ENCODE measurements at regions not wholly inside any gene's neighbourhood (a gene's known extent, or its start where the extent isn't known, plus 50 kb on each side); places are given as distances from the start of the nearest gene placed in this dataset.
A peak's percentile ranks its signal among the peaks of the same experiment; 100 is the strongest.

GRCh38 chr18:54737986-54738385 lies 90.3 kb upstream of the RAB27B start:
- Histone ChIP-seq H3K4me3 (no peak overlapping the region), H3K27ac (ENCODE audit: low read depth in 1 of 2, low read length in 1 of 2) (no peak overlapping the region), H3K4me1 (ENCODE audit: control insufficient read depth in 5 of 5, insufficient read depth in 5 of 5, low read length in 5 of 5) (peaks cover 0 to 16% (median under 1%) of the 10 kb centered on the region in 5 donors), H3K27me3 (ENCODE audit: control insufficient read depth in 3 of 3, insufficient read depth in 3 of 3, low read length in 2 of 3) (no peaks in the 10 kb centered on the region), H3K9ac (ENCODE audit: insufficient read depth in 1 of 2, low read length in 2 of 2) (no peak overlapping the region), H3K9me3 (ENCODE audit: control insufficient read depth in 4 of 4, insufficient read depth in 3 of 4, low read length in 3 of 4) (no peaks in the 10 kb centered on the region), H3K36me3 (ENCODE audit: control insufficient read depth in 4 of 4, insufficient read depth in 4 of 4, low read length in 4 of 4) (no peaks in the 10 kb centered on the region)
- no peak for TF ChIP-seq CTCF (IDR thresholded peaks at IDR 0.05; ENCODE audit: control extremely low read depth, extremely low read depth)
- DNase-seq: no peak
- WGBS, 2 donors: 78 to 92% methylated on average over 3 of the region's 3 CpGs
- ATAC-seq (ENCODE audit: insufficient read depth, low FRiP score): no peak

DNA sequence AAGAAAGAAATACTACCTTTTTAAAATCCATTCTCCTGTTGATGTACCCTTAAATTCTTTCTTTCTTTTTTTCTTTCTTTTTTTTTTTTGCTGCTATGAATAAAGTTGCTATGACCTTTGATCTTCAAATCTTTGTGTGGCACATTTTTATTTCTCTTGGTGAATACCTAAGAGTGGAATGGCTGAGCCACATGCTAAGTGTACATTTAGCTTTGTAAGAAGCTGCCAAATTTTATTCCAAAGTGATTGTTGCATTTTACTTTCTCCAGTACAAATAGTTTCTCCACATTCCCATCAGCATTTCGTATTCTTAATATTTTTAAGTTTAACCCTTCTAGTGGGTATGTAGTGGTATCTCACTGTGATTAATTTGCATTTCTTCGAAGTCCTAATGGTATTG lies 88.8 kb upstream of the RAB27B start:
- H3K9me3 ChIP-seq (ENCODE audit: control insufficient read depth in 4 of 4, insufficient read depth in 3 of 4, low read length in 3 of 4): no peaks in the 10 kb centered on the region

GRCh38 chr18:54740136-54740846 lies 88.0 kb upstream of the RAB27B start:
- H3K4me1 ChIP-seq (ENCODE audit: control insufficient read depth in 5 of 5, insufficient read depth in 5 of 5, low read length in 5 of 5): peaks cover 0 to 27% (median 11%) of the 10 kb centered on the region in 5 donors
- no peaks in the 10 kb centered on the region for H3K27me3 ChIP-seq (ENCODE audit: control insufficient read depth in 3 of 3, insufficient read depth in 3 of 3, low read length in 2 of 3)
- no peaks in the 10 kb centered on the region for H3K9me3 ChIP-seq (ENCODE audit: control insufficient read depth in 4 of 4, insufficient read depth in 3 of 4, low read length in 3 of 4)
- no peaks in the 10 kb centered on the region for H3K36me3 ChIP-seq (ENCODE audit: control insufficient read depth in 4 of 4, insufficient read depth in 4 of 4, low read length in 4 of 4)
- DNase-seq (peak in 1 of 3 donors; percentile 21), ATAC-seq (ENCODE audit: insufficient read depth, low FRiP score) (no peak)
- no peak overlapping the region for H3K9ac ChIP-seq (ENCODE audit: insufficient read depth in 1 of 2, low read length in 2 of 2)
- WGBS, 2 donors: 61 to 65% methylated on average over 3 of the region's 3 CpGs
- no peak overlapping the region for H3K4me3 ChIP-seq
- no peak for TF ChIP-seq CTCF (IDR thresholded peaks at IDR 0.05; ENCODE audit: control extremely low read depth, extremely low read depth)
- H3K27ac ChIP-seq (ENCODE audit: low read depth in 1 of 2, low read length in 1 of 2): no peak overlapping the region

More for the DNA sequence above, 88.8 kb upstream of the RAB27B start:
- no peak overlapping the region for H3K27ac ChIP-seq (ENCODE audit: low read depth in 1 of 2, low read length in 1 of 2)
- ATAC-seq (ENCODE audit: insufficient read depth, low FRiP score): no peak
- no peak overlapping the region for H3K4me3 ChIP-seq
- no peak for TF ChIP-seq CTCF (IDR thresholded peaks at IDR 0.05; ENCODE audit: control extremely low read depth, extremely low read depth)
- DNase-seq: no peak
- H3K36me3 ChIP-seq (ENCODE audit: control insufficient read depth in 4 of 4, insufficient read depth in 4 of 4, low read length in 4 of 4): no peaks in the 10 kb centered on the region
- WGBS, 2 donors: 82 to 93% methylated on average over 2 of the region's 2 CpGs
- no peak overlapping the region for H3K9ac ChIP-seq (ENCODE audit: insufficient read depth in 1 of 2, low read length in 2 of 2)
- H3K4me1 ChIP-seq (ENCODE audit: control insufficient read depth in 5 of 5, insufficient read depth in 5 of 5, low read length in 5 of 5): peaks cover 0 to 27% (median 11%) of the 10 kb centered on the region in 5 donors
- no peaks in the 10 kb centered on the region for H3K27me3 ChIP-seq (ENCODE audit: control insufficient read depth in 3 of 3, insufficient read depth in 3 of 3, low read length in 2 of 3)

GRCh38 chr18:54742120-54742519 lies 86.2 kb upstream of the RAB27B start:
- 79 to 86% methylated on average over 4 of the region's 4 CpGs for WGBS, 2 donors
- no peak overlapping the region for H3K9ac ChIP-seq (ENCODE audit: insufficient read depth in 1 of 2, low read length in 2 of 2)
- no peak for ATAC-seq (ENCODE audit: insufficient read depth, low FRiP score)
- H3K36me3 ChIP-seq (ENCODE audit: control insufficient read depth in 4 of 4, insufficient read depth in 4 of 4, low read length in 4 of 4): no peaks in the 10 kb centered on the region
- H3K4me1 ChIP-seq (ENCODE audit: control insufficient read depth in 5 of 5, insufficient read depth in 5 of 5, low read length in 5 of 5): peaks cover 0 to 27% (median 11%) of the 10 kb centered on the region in 5 donors
- DNase-seq: no peak
- TF ChIP-seq CTCF (IDR thresholded peaks at IDR 0.05; ENCODE audit: control extremely low read depth, extremely low read depth): no peak
- H3K27me3 ChIP-seq (ENCODE audit: control insufficient read depth in 3 of 3, insufficient read depth in 3 of 3, low read length in 2 of 3): no peaks in the 10 kb centered on the region
- no peaks in the 10 kb centered on the region for H3K9me3 ChIP-seq (ENCODE audit: control insufficient read depth in 4 of 4, insufficient read depth in 3 of 4, low read length in 3 of 4)
- H3K4me3 ChIP-seq: no peak overlapping the region
- H3K27ac ChIP-seq (ENCODE audit: low read depth in 1 of 2, low read length in 1 of 2): no peak overlapping the region
